CD8-positive, alpha-beta memory T cell (primary cell): ENCODE measurements at regions not wholly inside any gene's neighbourhood (a gene's known extent, or its start where the extent isn't known, plus 50 kb on each side); places are given as distances from the start of the nearest gene placed in this dataset.

Experiments
- CTCF ChIA-PET: fragments of 350-600 bp; sonication (Branson Sonifier 250); formaldehyde crosslinking; loops from one replicate; lab custom pipeline; 2021; ENCODE audit warnings: antibody characterized with exemption; lab: Charles Lee
- POLR2A ChIA-PET: fragments of 350-600 bp; sonication (Branson Sonifier 250); formaldehyde crosslinking; loops from one replicate; lab custom pipeline; 2021; ENCODE audit warnings: antibody characterized with exemption; lab: Charles Lee
- DNase-seq, 5 donors: peaks; one replicate each; pipeline versions ENCODE4 v3.0.0 to v3.0.0-alpha.2; 2020 to 2022; ENCODE audit warnings: mixed read lengths in 1 of 5
- H3K27ac ChIP-seq: one replicate; pipeline ENCODE4 v1.7.0; 2013; ENCODE audit warnings: low read depth, mild to moderate bottlenecking, low read length, moderate library complexity
- H3K27me3 ChIP-seq: 2 replicates; pipeline ENCODE4 v1.7.0; 2013; ENCODE audit warnings: low read length, mild to moderate bottlenecking; ENCODE audit not compliant: insufficient read depth, poor library complexity, severe bottlenecking
- H3K36me3 ChIP-seq: 2 replicates; pipeline ENCODE4 v1.7.0; 2013; ENCODE audit warnings: mild to moderate bottlenecking, low read length, moderate library complexity; ENCODE audit not compliant: insufficient read depth
- H3K4me1 ChIP-seq: 2 replicates; pipeline ENCODE4 v1.7.0; 2013; ENCODE audit warnings: mild to moderate bottlenecking, low read length, moderate library complexity; ENCODE audit not compliant: insufficient read depth
- H3K4me3 ChIP-seq: 2 replicates; pipeline ENCODE4 v1.7.0; 2013; ENCODE audit warnings: mild to moderate bottlenecking, low read length
- H3K9me3 ChIP-seq: 2 replicates; pipeline ENCODE4 v1.7.0; 2013; ENCODE audit warnings: mild to moderate bottlenecking, low read length
- H3K27ac Mint-ChIP-seq, 8 donors: one replicate each; pipeline ENCODE4 v1.8.0; 2020 to 2021; ENCODE audit warnings: mixed read lengths in 8 of 8, mild to moderate bottlenecking in 6 of 8, inconsistent platforms in 3 of 8, moderate library complexity in 3 of 8
- H3K27me3 Mint-ChIP-seq, 2 donors: one replicate each; pipeline ENCODE4 v1.8.0; 2020 to 2021; ENCODE audit warnings: mixed read lengths in 2 of 2, mild to moderate bottlenecking in 1 of 2, moderate library complexity in 1 of 2
- H3K36me3 Mint-ChIP-seq, 3 donors: one replicate each; pipeline ENCODE4 v1.8.0; 2020 to 2021; ENCODE audit warnings: mixed read lengths in 3 of 3, inconsistent platforms in 1 of 3, mild to moderate bottlenecking in 1 of 3
- H3K4me1 Mint-ChIP-seq, 3 donors: one replicate each; pipeline ENCODE4 v1.8.0; 2020 to 2021; ENCODE audit warnings: mixed read lengths in 3 of 3, inconsistent platforms in 1 of 3, mild to moderate bottlenecking in 1 of 3
- H3K4me3 Mint-ChIP-seq, 7 donors: one replicate each; pipeline ENCODE4 v1.8.0; 2020 to 2021; ENCODE audit warnings: mixed read lengths in 7 of 7, mild to moderate bottlenecking in 6 of 7, moderate library complexity in 4 of 7, inconsistent platforms in 2 of 7
- H3K9me3 Mint-ChIP-seq, 5 donors: one replicate each; pipeline ENCODE4 v1.8.0; 2020 to 2022; ENCODE audit warnings: mixed read lengths in 5 of 5, mild to moderate bottlenecking in 3 of 5, moderate library complexity in 2 of 5, inconsistent platforms in 1 of 5

- H3K4me3 Mint-ChIP-seq, result no peak overlapping the region
- DNase-seq, result no peak
- no peaks in the 10 kb centered on the region for H3K9me3 ChIP-seq
- ChIA-PET POLR2A (no interaction called here), CTCF (interaction anchor here (1.2 kb wide), 1 partner anchor 73 kb away, joined by 3 read pairs; no protein-coding TSS in a partner anchor)
- H3K36me3 ChIP-seq, result no peaks in the 10 kb centered on the region
- H3K27ac ChIP-seq, result no peak overlapping the region
- H3K4me1 Mint-ChIP-seq, result peaks cover 0 to 8% (median 2%) of the 10 kb centered on the region in 3 donors
- no peak overlapping the region for H3K4me3 ChIP-seq
- H3K9me3 Mint-ChIP-seq, result peaks cover 0 to 9% (median 4%) of the 10 kb centered on the region in 5 donors
- H3K36me3 Mint-ChIP-seq, result peaks cover 0 to 6% (median 0%) of the 10 kb centered on the region in 3 donors
- peaks cover 4 to 21% of the 10 kb centered on the region in 2 donors for H3K27me3 Mint-ChIP-seq
- no peak overlapping the region for H3K27ac Mint-ChIP-seq
- H3K4me1 ChIP-seq, result no peaks in the 10 kb centered on the region
- H3K27me3 ChIP-seq, result no peaks in the 10 kb centered on the region
These were observed 51.4 kb upstream of the LIPC start for GRCh38 chr15:58380280-58380945.

DNA sequence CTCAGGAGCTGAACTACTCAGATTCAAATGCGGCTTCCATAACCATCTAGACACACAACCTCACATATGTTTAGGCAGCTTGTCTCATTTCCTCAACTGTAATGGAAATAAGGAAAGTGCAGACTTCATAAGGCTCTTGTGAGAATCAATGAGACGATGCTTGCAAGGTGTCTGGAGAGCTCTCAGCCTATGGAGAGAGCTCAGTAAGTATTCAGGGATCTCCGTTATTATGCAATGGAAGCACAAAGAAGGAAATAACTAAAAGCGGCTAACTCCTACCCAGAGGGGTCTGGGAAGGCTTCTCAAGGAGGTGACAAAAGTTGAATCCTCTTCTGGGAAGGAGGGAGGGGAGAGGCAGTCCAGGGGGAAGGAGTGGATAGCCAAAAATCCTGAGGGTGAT lies 50.1 kb upstream of the LIPC start:
- Histone ChIP-seq H3K27me3 (no peaks in the 10 kb centered on the region), H3K36me3 (no peaks in the 10 kb centered on the region), H3K9me3 (no peaks in the 10 kb centered on the region), H3K27ac (no peak overlapping the region), H3K4me1 (no peaks in the 10 kb centered on the region), H3K4me3 (no peak overlapping the region)
- DNase-seq, result no peak
- H3K4me1 Mint-ChIP-seq, result peaks cover 0 to 8% (median 2%) of the 10 kb centered on the region in 3 donors
- H3K27ac Mint-ChIP-seq, result no peak overlapping the region
- peaks cover 6 to 11% of the 10 kb centered on the region in 2 donors for H3K27me3 Mint-ChIP-seq
- H3K9me3 Mint-ChIP-seq, result peaks cover 0 to 8% (median 4%) of the 10 kb centered on the region in 5 donors
- CTCF ChIA-PET, result no interaction called here
- peaks cover 0 to 6% (median 0%) of the 10 kb centered on the region in 3 donors for H3K36me3 Mint-ChIP-seq
- H3K4me3 Mint-ChIP-seq, result no peak overlapping the region
- POLR2A ChIA-PET, result no interaction called here
